ENCODE measurements at regions not wholly inside any gene's neighbourhood (a gene's known extent, or its start where the extent isn't known, plus 50 kb on each side); places are given as distances from the start of the nearest gene placed in this dataset.

DNA sequence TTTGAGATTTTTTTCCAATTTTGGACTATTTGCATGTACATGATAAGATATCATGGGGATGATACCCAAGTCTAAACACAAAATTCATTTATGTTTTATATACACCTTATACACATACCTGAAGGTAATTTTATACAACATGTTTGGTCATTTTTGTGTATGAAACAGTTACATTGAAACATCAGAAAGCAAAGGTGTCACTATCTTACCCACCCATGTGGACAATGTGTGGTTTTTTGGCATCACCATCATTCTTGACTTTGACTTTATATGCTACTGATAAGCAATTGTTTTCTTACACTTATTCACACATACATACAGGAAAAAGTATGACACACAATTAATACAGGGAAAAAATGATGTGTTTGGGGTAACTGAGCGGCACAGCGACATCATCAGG, 51.0 kb upstream of the ACVR1 start:
- TF ChIP-seq, protein P1, sequence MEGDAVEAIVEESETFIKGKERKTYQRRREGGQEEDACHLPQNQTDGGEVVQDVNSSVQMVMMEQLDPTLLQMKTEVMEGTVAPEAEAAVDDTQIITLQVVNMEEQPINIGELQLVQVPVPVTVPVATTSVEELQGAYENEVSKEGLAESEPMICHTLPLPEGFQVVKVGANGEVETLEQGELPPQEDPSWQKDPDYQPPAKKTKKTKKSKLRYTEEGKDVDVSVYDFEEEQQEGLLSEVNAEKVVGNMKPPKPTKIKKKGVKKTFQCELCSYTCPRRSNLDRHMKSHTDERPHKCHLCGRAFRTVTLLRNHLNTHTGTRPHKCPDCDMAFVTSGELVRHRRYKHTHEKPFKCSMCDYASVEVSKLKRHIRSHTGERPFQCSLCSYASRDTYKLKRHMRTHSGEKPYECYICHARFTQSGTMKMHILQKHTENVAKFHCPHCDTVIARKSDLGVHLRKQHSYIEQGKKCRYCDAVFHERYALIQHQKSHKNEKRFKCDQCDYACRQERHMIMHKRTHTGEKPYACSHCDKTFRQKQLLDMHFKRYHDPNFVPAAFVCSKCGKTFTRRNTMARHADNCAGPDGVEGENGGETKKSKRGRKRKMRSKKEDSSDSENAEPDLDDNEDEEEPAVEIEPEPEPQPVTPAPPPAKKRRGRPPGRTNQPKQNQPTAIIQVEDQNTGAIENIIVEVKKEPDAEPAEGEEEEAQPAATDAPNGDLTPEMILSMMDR (IDR thresholded peaks at IDR 0.05; ENCODE audit: low read depth, low read length), result no peak
- TF ChIP-seq POLR2A (IDR thresholded peaks at IDR 0.05; ENCODE audit: extremely low read depth, insufficient read length) (no peak), MYC (IDR thresholded peaks at IDR 0.05; ENCODE audit: low read depth, low read length) (no peak)
- TF ChIP-seq, protein P2, sequence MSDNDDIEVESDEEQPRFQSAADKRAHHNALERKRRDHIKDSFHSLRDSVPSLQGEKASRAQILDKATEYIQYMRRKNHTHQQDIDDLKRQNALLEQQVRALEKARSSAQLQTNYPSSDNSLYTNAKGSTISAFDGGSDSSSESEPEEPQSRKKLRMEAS (IDR thresholded peaks at IDR 0.05; ENCODE audit: low read depth, low read length), result no peak

Data from NB4 (cell line).